ENCODE measurements at regions not wholly inside any gene's neighbourhood (a gene's known extent, or its start where the extent isn't known, plus 50 kb on each side); places are given as distances from the start of the nearest gene placed in this dataset.

DNA sequence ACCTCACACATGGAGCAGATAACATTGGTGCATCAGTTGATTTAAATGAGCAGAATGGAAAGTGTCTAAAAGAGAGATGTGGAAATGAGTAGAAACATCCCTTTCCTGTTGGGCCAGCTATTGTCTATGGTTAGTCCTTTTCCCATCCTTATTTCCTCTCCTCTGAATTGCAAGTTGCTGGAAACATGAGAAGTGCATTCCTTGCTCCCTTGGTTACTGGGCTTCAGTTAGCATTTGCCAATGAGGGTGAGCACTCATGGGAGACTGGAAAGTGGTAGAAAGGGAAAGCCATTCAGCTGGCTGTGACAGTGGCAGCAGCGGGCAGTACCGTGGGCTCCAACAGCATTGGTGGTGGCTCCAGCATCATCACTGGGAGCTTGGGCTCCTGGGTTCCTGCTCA is 96.0 kb upstream of the IGFBP7 start:
- Histone ChIP-seq H3K9ac (ENCODE audit: low read length) (no peak overlapping the region), H3K4me1 (ENCODE audit: control insufficient read depth, low read depth, low read length) (no peaks in the 10 kb centered on the region), H4K8ac (ENCODE audit: low read depth, low read length) (no peak overlapping the region), H2AK5ac (ENCODE audit: low read length) (no peak overlapping the region), H3K79me2 (ENCODE audit: control insufficient read depth, insufficient read depth, low read length) (no peaks in the 10 kb centered on the region), H3K4me3 (ENCODE audit: low read length) (no peak overlapping the region), H3K27ac (ENCODE audit: low read depth, low read length) (no peak overlapping the region), H4K5ac (ENCODE audit: low read length) (no peak overlapping the region), H3K18ac (ENCODE audit: low read length) (no peak overlapping the region), H3K27me3 (ENCODE audit: insufficient read depth, low read length, poor library complexity) (no peaks in the 10 kb centered on the region), H3K36me3 (ENCODE audit: control insufficient read depth, insufficient read depth, low read length) (no peaks in the 10 kb centered on the region), H3K56ac (ENCODE audit: low read length) (no peak overlapping the region), H3K23ac (ENCODE audit: low read length) (no peak overlapping the region), H3K4ac (ENCODE audit: low read depth, low read length) (no peak overlapping the region), H2BK5ac (ENCODE audit: low read length) (no peak overlapping the region), H2BK15ac (replicated peaks; ENCODE audit: low read depth) (no peak overlapping the region), H3K79me1 (ENCODE audit: low read length) (no peaks in the 10 kb centered on the region), H2BK120ac (ENCODE audit: low read depth, low read length) (no peak overlapping the region), H3K4me2 (ENCODE audit: low read length) (no peak overlapping the region)
- WGBS (ENCODE audit: extremely low coverage, insufficient coverage, low lambda C conversion rate), result no CpG with 5 or more reads among the region's 2 CpGs
- peak; percentile 18 for DNase-seq

DNA sequence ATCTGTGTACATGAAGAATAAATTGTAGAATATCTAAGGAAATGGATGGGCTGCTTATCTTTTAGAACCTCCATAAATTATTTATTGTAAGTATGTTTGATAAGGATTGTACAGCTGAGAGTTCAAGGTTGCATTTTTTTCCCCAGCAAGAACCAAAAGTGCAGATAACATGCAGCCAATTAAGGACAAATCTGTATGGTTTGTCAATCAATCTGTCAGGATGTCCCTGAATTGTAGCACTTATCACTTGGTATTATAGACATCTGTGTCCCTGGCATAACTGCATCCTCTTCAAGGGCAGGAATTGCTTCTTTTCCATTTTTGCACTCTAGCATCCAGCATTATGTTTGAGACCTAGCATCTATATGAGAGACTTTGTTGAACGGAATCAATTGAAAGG is 95.4 kb upstream of the IGFBP7 start:
- no peak overlapping the region for H3K4me2 ChIP-seq (ENCODE audit: low read length)
- WGBS (ENCODE audit: extremely low coverage, insufficient coverage, low lambda C conversion rate), result no CpG with 5 or more reads among the region's 1 CpG
- H3K27ac ChIP-seq (ENCODE audit: low read depth, low read length), result no peak overlapping the region
- H3K9ac ChIP-seq (ENCODE audit: low read length), result no peak overlapping the region
- no peak overlapping the region for H2BK120ac ChIP-seq (ENCODE audit: low read depth, low read length)
- no peak overlapping the region for H4K5ac ChIP-seq (ENCODE audit: low read length)
- no peaks in the 10 kb centered on the region for H3K4me1 ChIP-seq (ENCODE audit: control insufficient read depth, low read depth, low read length)
- H2BK15ac ChIP-seq (replicated peaks; ENCODE audit: low read depth), result no peak overlapping the region
- no peak overlapping the region for H3K4me3 ChIP-seq (ENCODE audit: low read length)
- H3K18ac ChIP-seq (ENCODE audit: low read length), result no peak overlapping the region
- DNase-seq, result no peak
- no peaks in the 10 kb centered on the region for H3K79me1 ChIP-seq (ENCODE audit: low read length)
- H4K8ac ChIP-seq (ENCODE audit: low read depth, low read length), result no peak overlapping the region
- no peak overlapping the region for H3K4ac ChIP-seq (ENCODE audit: low read depth, low read length)
- H3K79me2 ChIP-seq (ENCODE audit: control insufficient read depth, insufficient read depth, low read length), result no peaks in the 10 kb centered on the region
- H3K56ac ChIP-seq (ENCODE audit: low read length), result no peak overlapping the region
- H2AK5ac ChIP-seq (ENCODE audit: low read length), result no peak overlapping the region
- no peak overlapping the region for H2BK5ac ChIP-seq (ENCODE audit: low read length)
- no peaks in the 10 kb centered on the region for H3K36me3 ChIP-seq (ENCODE audit: control insufficient read depth, insufficient read depth, low read length)
- no peaks in the 10 kb centered on the region for H3K27me3 ChIP-seq (ENCODE audit: insufficient read depth, low read length, poor library complexity)
- H3K23ac ChIP-seq (ENCODE audit: low read length), result no peak overlapping the region

DNA sequence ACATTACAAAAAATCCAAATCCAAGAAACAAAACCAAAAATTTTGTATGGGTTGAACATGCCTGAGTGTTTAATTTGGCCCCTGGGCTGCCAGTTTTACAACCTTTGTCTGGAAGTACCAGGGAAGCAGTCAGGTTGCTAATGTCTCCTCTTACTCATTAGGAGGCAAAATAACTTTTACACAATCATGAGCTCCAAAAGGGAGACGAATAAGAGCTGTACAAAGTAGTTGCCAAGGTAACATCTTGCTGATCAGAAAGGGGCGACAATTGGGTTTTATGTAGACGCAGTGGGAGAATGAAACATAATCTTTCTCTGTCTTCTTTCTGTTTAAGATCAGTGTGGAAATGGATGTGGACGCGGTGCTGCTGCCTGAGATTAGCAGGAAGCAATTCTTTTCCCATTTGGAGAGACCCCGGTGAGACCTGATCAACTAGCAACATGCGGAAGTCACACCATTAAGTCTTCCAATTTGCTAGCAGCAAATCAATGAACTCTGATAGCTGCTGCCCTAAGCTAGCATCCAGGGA is 90.7 kb upstream of the IGFBP7 start:
- no CpG with 5 or more reads among the region's 7 CpGs for WGBS (ENCODE audit: extremely low coverage, insufficient coverage, low lambda C conversion rate)
- Histone ChIP-seq H4K5ac (ENCODE audit: low read length) (no peak overlapping the region), H3K4me1 (ENCODE audit: control insufficient read depth, low read depth, low read length) (no peaks in the 10 kb centered on the region), H2BK15ac (replicated peaks; ENCODE audit: low read depth) (no peak overlapping the region), H3K4me2 (ENCODE audit: low read length) (no peak overlapping the region), H3K9ac (ENCODE audit: low read length) (no peak overlapping the region), H3K79me2 (ENCODE audit: control insufficient read depth, insufficient read depth, low read length) (no peaks in the 10 kb centered on the region), H3K27me3 (ENCODE audit: insufficient read depth, low read length, poor library complexity) (no peaks in the 10 kb centered on the region), H3K4me3 (ENCODE audit: low read length) (no peak overlapping the region), H3K56ac (ENCODE audit: low read length) (no peak overlapping the region), H3K36me3 (ENCODE audit: control insufficient read depth, insufficient read depth, low read length) (no peaks in the 10 kb centered on the region), H3K79me1 (ENCODE audit: low read length) (no peaks in the 10 kb centered on the region), H3K4ac (ENCODE audit: low read depth, low read length) (no peak overlapping the region), H3K27ac (ENCODE audit: low read depth, low read length) (no peak overlapping the region), H3K18ac (ENCODE audit: low read length) (no peak overlapping the region), H4K8ac (ENCODE audit: low read depth, low read length) (no peak overlapping the region), H2BK120ac (ENCODE audit: low read depth, low read length) (no peak overlapping the region), H3K23ac (ENCODE audit: low read length) (no peak overlapping the region), H2AK5ac (ENCODE audit: low read length) (no peak overlapping the region), H2BK5ac (ENCODE audit: low read length) (no peak overlapping the region)
- DNase-seq, result peak; percentile 47

DNA sequence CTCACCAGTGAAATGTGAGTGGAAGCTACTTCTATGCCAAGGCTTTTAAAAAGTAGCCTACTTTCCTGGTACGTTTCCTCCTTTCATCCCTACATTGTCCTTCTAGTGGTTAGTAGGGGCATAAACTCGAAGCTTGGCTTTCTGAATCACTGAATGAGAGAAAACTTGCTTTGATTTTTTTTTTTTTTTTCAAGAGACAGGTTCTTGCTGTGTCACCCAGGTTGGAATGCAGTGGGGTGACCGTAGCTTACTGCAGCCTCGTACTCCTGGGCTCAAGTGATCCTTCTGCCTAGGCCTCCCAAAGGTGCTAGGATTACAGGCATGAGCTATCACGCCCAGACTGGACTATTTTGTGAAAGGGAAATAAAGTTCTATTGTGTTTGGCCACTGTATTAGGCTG is 89.1 kb upstream of the IGFBP7 start:
- Histone ChIP-seq H3K27ac (ENCODE audit: low read depth, low read length) (no peak overlapping the region), H3K4me2 (ENCODE audit: low read length) (no peak overlapping the region), H2BK120ac (ENCODE audit: low read depth, low read length) (no peak overlapping the region), H3K23ac (ENCODE audit: low read length) (no peak overlapping the region), H3K79me1 (ENCODE audit: low read length) (no peaks in the 10 kb centered on the region), H3K27me3 (ENCODE audit: insufficient read depth, low read length, poor library complexity) (no peaks in the 10 kb centered on the region), H3K79me2 (ENCODE audit: control insufficient read depth, insufficient read depth, low read length) (no peaks in the 10 kb centered on the region), H3K4ac (ENCODE audit: low read depth, low read length) (no peak overlapping the region), H2BK5ac (ENCODE audit: low read length) (no peak overlapping the region), H4K5ac (ENCODE audit: low read length) (no peak overlapping the region), H3K4me1 (ENCODE audit: control insufficient read depth, low read depth, low read length) (no peaks in the 10 kb centered on the region), H3K9ac (ENCODE audit: low read length) (no peak overlapping the region), H3K36me3 (ENCODE audit: control insufficient read depth, insufficient read depth, low read length) (no peaks in the 10 kb centered on the region), H3K18ac (ENCODE audit: low read length) (no peak overlapping the region), H2AK5ac (ENCODE audit: low read length) (no peak overlapping the region), H3K4me3 (ENCODE audit: low read length) (no peak overlapping the region), H2BK15ac (replicated peaks; ENCODE audit: low read depth) (no peak overlapping the region), H4K8ac (ENCODE audit: low read depth, low read length) (no peak overlapping the region), H3K56ac (ENCODE audit: low read length) (no peak overlapping the region)
- peak; percentile 50 for DNase-seq
- no CpG with 5 or more reads among the region's 5 CpGs for WGBS (ENCODE audit: extremely low coverage, insufficient coverage, low lambda C conversion rate)

DNA sequence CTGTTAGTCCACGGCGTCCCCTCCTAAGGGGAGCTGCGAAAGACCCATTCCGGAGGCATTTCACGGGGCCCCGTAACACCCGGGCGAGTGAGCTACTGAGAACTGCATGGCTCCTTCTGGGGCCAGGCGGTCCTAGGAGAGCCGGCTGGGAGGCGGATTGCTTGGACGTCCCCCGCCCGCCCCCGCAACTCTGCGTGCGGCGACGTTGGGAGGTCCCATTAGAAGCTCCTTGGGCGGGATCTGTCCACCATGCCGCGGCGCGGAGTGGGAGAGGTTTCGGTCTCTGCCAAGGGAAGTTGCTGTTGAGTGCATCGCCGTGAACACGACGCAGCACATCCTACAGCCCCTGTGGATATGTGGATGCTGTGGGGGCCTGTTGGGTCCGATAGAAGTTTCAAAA is 85.4 kb upstream of the IGFBP7 start:
- no peak overlapping the region for H4K8ac ChIP-seq (ENCODE audit: low read depth, low read length)
- no peak overlapping the region for H3K4ac ChIP-seq (ENCODE audit: low read depth, low read length)
- peaks cover 14% of the 10 kb centered on the region for H3K4me1 ChIP-seq (ENCODE audit: control insufficient read depth, low read depth, low read length)
- H2BK120ac ChIP-seq (ENCODE audit: low read depth, low read length), result no peak overlapping the region
- H3K4me3 ChIP-seq (ENCODE audit: low read length), result no peak overlapping the region
- H2BK15ac ChIP-seq (replicated peaks; ENCODE audit: low read depth), result no peak overlapping the region
- no peak overlapping the region for H2AK5ac ChIP-seq (ENCODE audit: low read length)
- H3K36me3 ChIP-seq (ENCODE audit: control insufficient read depth, insufficient read depth, low read length), result no peaks in the 10 kb centered on the region
- no peak overlapping the region for H3K4me2 ChIP-seq (ENCODE audit: low read length)
- no peak overlapping the region for H2BK5ac ChIP-seq (ENCODE audit: low read length)
- no peak overlapping the region for H3K23ac ChIP-seq (ENCODE audit: low read length)
- H3K18ac ChIP-seq (ENCODE audit: low read length), result no peak overlapping the region
- H4K5ac ChIP-seq (ENCODE audit: low read length), result no peak overlapping the region
- no CpG with 5 or more reads among the region's 30 CpGs for WGBS (ENCODE audit: extremely low coverage, insufficient coverage, low lambda C conversion rate)
- no peak for DNase-seq
- no peaks in the 10 kb centered on the region for H3K27me3 ChIP-seq (ENCODE audit: insufficient read depth, low read length, poor library complexity)
- H3K56ac ChIP-seq (ENCODE audit: low read length), result no peak overlapping the region
- H3K27ac ChIP-seq (ENCODE audit: low read depth, low read length), result no peak overlapping the region
- no peaks in the 10 kb centered on the region for H3K79me1 ChIP-seq (ENCODE audit: low read length)
- no peak overlapping the region for H3K9ac ChIP-seq (ENCODE audit: low read length)
- no peaks in the 10 kb centered on the region for H3K79me2 ChIP-seq (ENCODE audit: control insufficient read depth, insufficient read depth, low read length)

DNA sequence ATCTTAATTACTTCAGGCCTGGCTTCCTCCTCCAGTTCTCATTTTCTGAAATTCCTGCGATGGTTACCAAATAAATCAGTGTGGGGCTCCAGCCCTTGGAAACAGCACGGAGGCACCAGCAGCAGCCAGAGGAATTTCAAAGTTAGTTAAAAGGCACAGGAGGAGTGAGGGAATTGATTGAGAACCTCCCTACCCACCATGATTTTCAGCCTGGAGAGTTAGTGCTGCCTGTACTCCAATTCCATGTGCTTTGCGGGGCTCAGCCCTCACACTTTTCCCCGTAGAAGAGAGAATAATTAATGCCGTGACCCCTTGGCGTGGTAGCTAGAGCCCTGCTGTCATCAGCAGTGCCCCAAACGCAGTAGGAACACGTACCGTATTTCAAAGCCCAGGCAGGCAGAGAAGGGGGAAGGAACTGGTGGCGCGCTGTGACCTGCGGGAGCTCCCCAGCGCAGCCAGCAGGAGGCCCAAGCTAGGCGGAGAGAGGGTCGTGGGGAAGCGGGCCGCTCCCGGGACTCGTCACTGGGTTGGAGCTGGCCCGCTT is 84.0 kb upstream of the IGFBP7 start:
- no peak overlapping the region for H3K23ac ChIP-seq (ENCODE audit: low read length)
- no peak overlapping the region for H3K4me3 ChIP-seq (ENCODE audit: low read length)
- no peak overlapping the region for H2BK15ac ChIP-seq (replicated peaks; ENCODE audit: low read depth)
- WGBS (ENCODE audit: extremely low coverage, insufficient coverage, low lambda C conversion rate), result no CpG with 5 or more reads among the region's 20 CpGs
- H3K9ac ChIP-seq (ENCODE audit: low read length), result no peak overlapping the region
- no peak overlapping the region for H2AK5ac ChIP-seq (ENCODE audit: low read length)
- H3K79me1 ChIP-seq (ENCODE audit: low read length), result no peaks in the 10 kb centered on the region
- peaks cover 14% of the 10 kb centered on the region for H3K4me1 ChIP-seq (ENCODE audit: control insufficient read depth, low read depth, low read length)
- peak overlapping the region; percentile 19 for H2BK120ac ChIP-seq (ENCODE audit: low read depth, low read length)
- peak overlapping the region; percentile 94 for H3K18ac ChIP-seq (ENCODE audit: low read length)
- H3K79me2 ChIP-seq (ENCODE audit: control insufficient read depth, insufficient read depth, low read length), result no peaks in the 10 kb centered on the region
- peak overlapping the region; percentile 25 for H3K4me2 ChIP-seq (ENCODE audit: low read length)
- H3K36me3 ChIP-seq (ENCODE audit: control insufficient read depth, insufficient read depth, low read length), result no peaks in the 10 kb centered on the region
- H2BK5ac ChIP-seq (ENCODE audit: low read length), result peak overlapping the region; percentile 62
- peak overlapping the region; percentile 48 for H3K4ac ChIP-seq (ENCODE audit: low read depth, low read length)
- no peak overlapping the region for H4K5ac ChIP-seq (ENCODE audit: low read length)
- peak overlapping the region; percentile 77 for H3K56ac ChIP-seq (ENCODE audit: low read length)
- no peak overlapping the region for H3K27ac ChIP-seq (ENCODE audit: low read depth, low read length)
- peak; percentile 70 for DNase-seq
- H4K8ac ChIP-seq (ENCODE audit: low read depth, low read length), result no peak overlapping the region
- H3K27me3 ChIP-seq (ENCODE audit: insufficient read depth, low read length, poor library complexity), result no peaks in the 10 kb centered on the region

Measured in mesendoderm (in vitro differentiated cells).